OCI-LY7 (cell line): ENCODE measurements at regions not wholly inside any gene's neighbourhood (a gene's known extent, or its start where the extent isn't known, plus 50 kb on each side); places are given as distances from the start of the nearest gene placed in this dataset.

Source experiments
- BruUV-seq: library from RNA; stranded (reverse); fragments of 400-500 nt; replicated peaks from 2 replicates; lab custom pipeline; 2021; lab: Mats Ljungman, UMichigan
- CTCF ChIA-PET: fragments of 300-600 bp; sonication (Branson Sonifier 250); formaldehyde crosslinking; loops from one replicate; lab custom pipeline; 2022; ENCODE audit warnings: antibody characterized with exemption; ENCODE audit not compliant: unreplicated experiment; lab: Charles Lee
- POLR2A ChIA-PET: fragments of 300-600 bp; sonication (Branson Sonifier 250); formaldehyde crosslinking; loops from one replicate; lab custom pipeline; 2022; ENCODE audit warnings: antibody characterized with exemption; lab: Charles Lee
- DNase-seq: peaks from one replicate; pipeline ENCODE4 v3.0.0-alpha.2; 2015; ENCODE audit warnings: low spot score
- H2AFZ ChIP-seq: fragments of 200-600 bp; sonication (generic), shearing (Covaris generic); 2 replicates; pipeline ENCODE4 v1.6.1; 2014; ENCODE audit warnings: mild to moderate bottlenecking, antibody characterized with exemption, low read length, moderate library complexity
- H3K27ac ChIP-seq: fragments of 200-600 bp; sonication (generic); 2 replicates; pipeline ENCODE4 v1.5.1; 2014; ENCODE audit warnings: mixed run types, low read depth, mild to moderate bottlenecking, moderate library complexity, low read length, inconsistent platforms; ENCODE audit not compliant: poor library complexity, severe bottlenecking
- H3K36me3 ChIP-seq: fragments of 200-600 bp; sonication (generic); 2 replicates; pipeline ENCODE4 v1.6.1; 2014; ENCODE audit warnings: mild to moderate bottlenecking, antibody characterized with exemption, low read length, moderate library complexity, mixed read lengths; ENCODE audit not compliant: insufficient read depth
- H3K4me1 ChIP-seq: fragments of 200-600 bp; sonication (generic); 2 replicates; pipeline ENCODE4 v1.5.1; 2014; ENCODE audit warnings: mild to moderate bottlenecking, low read length; ENCODE audit not compliant: insufficient read depth, poor library complexity, severe bottlenecking
- H3K4me2 ChIP-seq: fragments of 200-600 bp; sonication (generic); 2 replicates; pipeline ENCODE4 v1.6.1; 2014; ENCODE audit warnings: mild to moderate bottlenecking, low read length
- H3K4me3 ChIP-seq: fragments of 200-600 bp; sonication (generic); 2 replicates; pipeline ENCODE4 v1.5.1; 2014; ENCODE audit warnings: mild to moderate bottlenecking, low read depth, low read length; ENCODE audit not compliant: poor library complexity, severe bottlenecking
- H3K79me2 ChIP-seq: fragments of 200-600 bp; sonication (generic); 2 replicates; pipeline ENCODE4 v1.6.1; 2016; ENCODE audit warnings: low read depth, mild to moderate bottlenecking, low read length, moderate library complexity, mixed read lengths; ENCODE audit not compliant: insufficient read depth
- H3K9me2 ChIP-seq: fragments of 200-600 bp; sonication (generic); 2 replicates; pipeline ENCODE4 v1.6.1; 2016; ENCODE audit warnings: mild to moderate bottlenecking, low read length, mixed read lengths; ENCODE audit not compliant: insufficient read depth
- H3K9me3 ChIP-seq: fragments of 200-600 bp; sonication (generic); 2 replicates; pipeline ENCODE4 v1.6.1; 2014; ENCODE audit warnings: mild to moderate bottlenecking, mixed run types, low read length, mixed read lengths
- H4K20me1 ChIP-seq: fragments of 200-600 bp; sonication (generic); 2 replicates; pipeline ENCODE4 v1.6.1; 2014; ENCODE audit warnings: mild to moderate bottlenecking, antibody characterized with exemption, low read length, moderate library complexity, mixed read lengths; ENCODE audit not compliant: insufficient read depth
- CTCF ChIP-seq: fragments of 200-600 bp; sonication (generic); conservative IDR thresholded peaks from 2 replicates; pipeline ENCODE4 v1.5.1; 2014; ENCODE audit warnings: mild to moderate bottlenecking, antibody characterized with exemption, low read length, moderate library complexity, mixed read lengths
- EZH2phosphoT487 ChIP-seq: fragments of 200-600 bp; sonication (generic); IDR thresholded peaks from 2 replicates; pipeline ENCODE4 v1.6.1; 2018; ENCODE audit warnings: low read depth, borderline replicate concordance, mild to moderate bottlenecking, mixed run types, antibody characterized with exemption, low read length, moderate library complexity, mixed read lengths
- intact Hi-C: fragments of 100-400 bp; cut with micrococcal nuclease; formaldehyde crosslinking; loops from one replicate; pipeline ENCODE4 v1.10.0; 2022; ENCODE audit not compliant: unreplicated experiment

GRCh38 chr4:29220761-29221160, 1499.4 kb upstream of the PCDH7 start:
- ChIA-PET CTCF (no interaction called here), POLR2A (no interaction called here)
- no peaks in the 10 kb centered on the region; the same call in 1 of the 2 replicates for H3K9me3 ChIP-seq
- no peak overlapping the region for H3K27ac ChIP-seq
- intact Hi-C loops: no loop called here
- TF ChIP-seq CTCF: no peak
- TF ChIP-seq EZH2phosphoT487: no peak
- no peak overlapping the region for H2AFZ ChIP-seq
- H4K20me1 ChIP-seq: no peaks in the 10 kb centered on the region
- no peak overlapping the region for H3K4me3 ChIP-seq
- no peak for DNase-seq
- H3K4me2 ChIP-seq: no peak overlapping the region
- H3K4me1 ChIP-seq: no peaks in the 10 kb centered on the region
- no peaks in the 10 kb centered on the region for H3K9me2 ChIP-seq
- no TSS peak for BruUV-seq
- no peaks in the 10 kb centered on the region for H3K79me2 ChIP-seq
- H3K36me3 ChIP-seq: no peaks in the 10 kb centered on the region

GRCh38 chr4:29224911-29225310, 1495.3 kb upstream of the PCDH7 start:
- H3K36me3 ChIP-seq: no peaks in the 10 kb centered on the region
- TF ChIP-seq CTCF (no peak), EZH2phosphoT487 (no peak)
- ChIA-PET CTCF (no interaction called here), POLR2A (no interaction called here)
- H3K9me3 ChIP-seq: no peaks in the 10 kb centered on the region; the same call in 1 of the 2 replicates
- no peaks in the 10 kb centered on the region for H3K9me2 ChIP-seq
- intact Hi-C loops: no loop called here
- no peaks in the 10 kb centered on the region for H3K4me1 ChIP-seq
- DNase-seq: no peak
- no peaks in the 10 kb centered on the region for H4K20me1 ChIP-seq
- BruUV-seq: no TSS peak
- H3K79me2 ChIP-seq: no peaks in the 10 kb centered on the region
- no peak overlapping the region for H2AFZ ChIP-seq
- no peak overlapping the region for H3K4me2 ChIP-seq
- no peak overlapping the region for H3K27ac ChIP-seq
- no peak overlapping the region for H3K4me3 ChIP-seq

GRCh38 chr4:29240641-29241040, 1479.5 kb upstream of the PCDH7 start:
- no peak for TF ChIP-seq EZH2phosphoT487
- no peak for TF ChIP-seq CTCF
- H2AFZ ChIP-seq: no peak overlapping the region
- intact Hi-C loops: no loop called here
- no peak overlapping the region for H3K4me3 ChIP-seq
- H4K20me1 ChIP-seq: no peaks in the 10 kb centered on the region
- ChIA-PET POLR2A (no interaction called here), CTCF (no interaction called here)
- no peaks in the 10 kb centered on the region for H3K79me2 ChIP-seq
- no peak overlapping the region for H3K4me2 ChIP-seq
- H3K4me1 ChIP-seq: no peaks in the 10 kb centered on the region
- DNase-seq: no peak
- no TSS peak for BruUV-seq
- H3K9me2 ChIP-seq: no peaks in the 10 kb centered on the region
- H3K36me3 ChIP-seq: no peaks in the 10 kb centered on the region
- no peak overlapping the region for H3K27ac ChIP-seq
- H3K9me3 ChIP-seq: no peaks in the 10 kb centered on the region
